ENCODE measurements at regions not wholly inside any gene's neighbourhood (a gene's known extent, or its start where the extent isn't known, plus 50 kb on each side); places are given as distances from the start of the nearest gene placed in this dataset.

DNA sequence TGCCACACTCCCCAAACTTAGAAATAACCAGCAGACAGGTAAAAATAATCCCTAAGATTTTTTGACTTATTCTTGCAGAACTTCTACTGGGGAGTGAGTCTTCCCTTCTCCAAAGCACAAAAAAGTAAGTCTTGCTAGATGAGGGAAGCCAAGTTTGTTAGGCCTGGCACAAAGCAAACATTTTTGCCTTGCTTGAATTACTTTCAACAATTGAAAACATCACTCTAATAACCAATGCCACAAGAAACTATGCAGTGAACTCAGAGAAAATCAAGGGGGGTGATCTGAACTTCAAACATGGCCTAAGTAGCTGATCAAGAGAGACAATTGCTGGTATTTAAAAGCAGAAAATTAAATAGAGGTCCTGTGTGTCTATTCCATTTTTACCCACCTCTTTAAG lies 123.6 kb upstream of the SLC1A3 start:
- H3K9me3 ChIP-seq, result no peaks in the 10 kb centered on the region
- no peak overlapping the region for H3K4me3 ChIP-seq
- no peak overlapping the region for H3K27ac ChIP-seq
- DNase-seq (no peak), ATAC-seq (no peak)
- intact Hi-C loops (cut with DNase I), result no loop called here
- peaks cover 0 to 5% of the 10 kb centered on the region in 2 donors for H3K4me1 ChIP-seq
- no peaks in the 10 kb centered on the region for H3K36me3 ChIP-seq
- H3K27me3 ChIP-seq, result no peaks in the 10 kb centered on the region
- TF ChIP-seq, protein P1, sequence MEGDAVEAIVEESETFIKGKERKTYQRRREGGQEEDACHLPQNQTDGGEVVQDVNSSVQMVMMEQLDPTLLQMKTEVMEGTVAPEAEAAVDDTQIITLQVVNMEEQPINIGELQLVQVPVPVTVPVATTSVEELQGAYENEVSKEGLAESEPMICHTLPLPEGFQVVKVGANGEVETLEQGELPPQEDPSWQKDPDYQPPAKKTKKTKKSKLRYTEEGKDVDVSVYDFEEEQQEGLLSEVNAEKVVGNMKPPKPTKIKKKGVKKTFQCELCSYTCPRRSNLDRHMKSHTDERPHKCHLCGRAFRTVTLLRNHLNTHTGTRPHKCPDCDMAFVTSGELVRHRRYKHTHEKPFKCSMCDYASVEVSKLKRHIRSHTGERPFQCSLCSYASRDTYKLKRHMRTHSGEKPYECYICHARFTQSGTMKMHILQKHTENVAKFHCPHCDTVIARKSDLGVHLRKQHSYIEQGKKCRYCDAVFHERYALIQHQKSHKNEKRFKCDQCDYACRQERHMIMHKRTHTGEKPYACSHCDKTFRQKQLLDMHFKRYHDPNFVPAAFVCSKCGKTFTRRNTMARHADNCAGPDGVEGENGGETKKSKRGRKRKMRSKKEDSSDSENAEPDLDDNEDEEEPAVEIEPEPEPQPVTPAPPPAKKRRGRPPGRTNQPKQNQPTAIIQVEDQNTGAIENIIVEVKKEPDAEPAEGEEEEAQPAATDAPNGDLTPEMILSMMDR (IDR thresholded peaks at IDR 0.05), result no peak

DNA sequence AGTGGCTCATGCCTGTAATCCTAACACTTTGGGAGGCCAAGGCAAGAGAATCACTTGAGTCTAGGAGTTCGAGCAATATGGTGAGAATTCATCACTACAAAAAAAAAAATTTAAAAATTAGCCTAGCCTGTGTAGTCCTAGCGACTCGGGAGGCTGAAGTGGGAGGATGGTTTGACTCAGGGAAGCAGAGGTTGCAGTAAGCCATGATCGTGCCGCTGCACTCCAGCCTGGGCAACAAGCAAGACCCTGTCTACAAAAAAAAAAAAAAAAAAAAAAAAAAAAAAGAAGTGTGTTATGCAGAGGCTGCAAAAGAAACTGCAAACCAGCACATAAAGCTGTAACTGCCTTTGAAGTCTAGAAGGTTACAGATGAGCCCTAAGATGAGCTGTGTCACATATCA lies 116.9 kb upstream of the SLC1A3 start:
- ATAC-seq (no peak), DNase-seq (no peak)
- no peaks in the 10 kb centered on the region for H3K9me3 ChIP-seq
- H3K4me3 ChIP-seq, result no peak overlapping the region
- TF ChIP-seq, protein P1 (IDR thresholded peaks at IDR 0.05), result no peak
- intact Hi-C loops (cut with DNase I), result no loop called here
- no peaks in the 10 kb centered on the region for H3K4me1 ChIP-seq
- H3K36me3 ChIP-seq, result no peaks in the 10 kb centered on the region
- no peaks in the 10 kb centered on the region for H3K27me3 ChIP-seq
- no peak overlapping the region for H3K27ac ChIP-seq

DNA sequence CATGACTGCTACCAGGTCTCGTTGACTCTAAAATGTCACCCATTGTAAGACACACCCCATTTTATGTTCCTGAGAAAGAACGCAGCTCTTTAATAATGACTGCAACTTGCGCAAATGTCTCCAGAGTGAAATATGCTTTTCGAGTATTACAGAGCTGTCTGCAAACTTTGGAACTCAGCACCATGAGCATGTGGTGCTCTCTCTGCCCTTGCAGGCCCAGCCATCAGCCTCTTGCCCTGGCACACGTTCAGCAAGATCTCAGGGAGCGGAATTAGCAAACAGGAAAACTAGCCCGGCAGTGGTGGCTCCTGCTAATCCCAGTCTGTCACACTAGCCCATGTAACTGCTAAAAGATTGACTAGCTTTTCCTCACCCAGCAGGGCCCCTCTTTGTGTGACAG lies 114.5 kb upstream of the SLC1A3 start:
- intact Hi-C loops (cut with DNase I), result no loop called here
- Histone ChIP-seq H3K4me3 (no peak overlapping the region), H3K9me3 (no peaks in the 10 kb centered on the region), H3K27me3 (no peaks in the 10 kb centered on the region), H3K27ac (peak overlapping the region in 1 of 2 donors; percentile 30), H3K4me1 (no peaks in the 10 kb centered on the region), H3K36me3 (no peaks in the 10 kb centered on the region)
- ATAC-seq (peak; percentile 83), DNase-seq (peak in 1 of 4 donors; percentile 60)
- TF ChIP-seq, protein P1 (IDR thresholded peaks at IDR 0.05), result no peak

DNA sequence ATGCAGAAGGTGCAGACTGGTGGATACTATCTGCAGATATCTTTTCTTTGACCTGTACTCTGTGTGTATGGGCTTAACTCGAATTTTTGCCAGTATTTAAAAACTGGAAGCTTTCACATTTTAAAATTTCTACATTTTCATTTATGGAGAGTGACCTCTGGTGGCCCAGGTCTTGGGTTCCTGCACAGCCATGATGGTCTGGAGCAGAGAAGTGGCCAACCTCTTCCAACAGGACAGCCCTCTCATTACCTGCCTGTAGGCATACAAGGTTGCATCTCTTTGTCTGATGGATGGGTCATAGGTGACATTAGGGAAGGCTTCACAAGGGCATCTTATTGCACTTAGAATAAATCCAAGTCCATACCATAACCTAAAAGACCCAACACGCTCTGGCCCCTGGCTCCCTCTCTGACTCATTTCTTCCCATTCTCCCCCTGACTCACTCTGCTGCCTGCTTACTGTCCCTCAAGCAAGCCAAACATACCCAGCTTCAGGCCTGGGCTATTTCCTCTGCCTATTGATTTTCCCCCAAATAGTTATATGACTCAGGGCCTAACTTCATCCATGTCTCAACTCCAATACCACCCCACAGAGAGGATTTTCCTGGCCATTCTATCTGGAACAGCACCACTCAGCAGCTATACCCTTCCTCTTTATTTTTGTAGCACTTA lies 113.3 kb upstream of the SLC1A3 start:
- TF ChIP-seq, protein P1 (IDR thresholded peaks at IDR 0.05), result no peak
- Histone ChIP-seq H3K4me1 (no peaks in the 10 kb centered on the region), H3K27ac (no peak overlapping the region), H3K4me3 (no peak overlapping the region), H3K27me3 (no peaks in the 10 kb centered on the region), H3K36me3 (no peaks in the 10 kb centered on the region), H3K9me3 (no peaks in the 10 kb centered on the region)
- intact Hi-C loops (cut with DNase I), result no loop called here
- DNase-seq, result no peak
- no peak for ATAC-seq

DNA sequence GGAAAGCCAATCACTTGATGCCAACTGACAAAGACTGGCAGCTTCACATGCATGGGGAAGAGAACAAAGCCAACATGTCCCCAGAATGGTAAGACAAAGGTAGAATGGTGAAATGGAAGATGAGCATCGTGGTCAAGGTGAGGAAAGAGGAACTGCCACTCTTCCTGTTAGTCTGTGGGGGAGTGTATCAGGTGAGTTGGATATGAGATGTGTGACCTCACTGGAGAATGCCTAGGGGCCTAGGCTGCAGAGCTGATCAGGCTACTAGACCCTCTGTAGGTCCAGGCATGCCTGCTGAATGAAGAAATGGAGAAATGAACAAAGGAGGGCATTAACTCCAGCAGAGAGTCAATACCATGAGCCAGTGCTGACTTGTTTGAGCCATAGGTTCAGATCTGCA lies 112.4 kb upstream of the SLC1A3 start:
- TF ChIP-seq, protein P1 (IDR thresholded peaks at IDR 0.05), result no peak
- H3K9me3 ChIP-seq, result no peaks in the 10 kb centered on the region
- intact Hi-C loops (cut with DNase I), result no loop called here
- no peak overlapping the region for H3K27ac ChIP-seq
- ATAC-seq (no peak), DNase-seq (no peak)
- no peaks in the 10 kb centered on the region for H3K27me3 ChIP-seq
- no peaks in the 10 kb centered on the region for H3K36me3 ChIP-seq
- no peak overlapping the region for H3K4me3 ChIP-seq
- no peaks in the 10 kb centered on the region for H3K4me1 ChIP-seq

Measured in left lung (tissue), 4 donors.